H1 (cell line): ENCODE measurements at regions not wholly inside any gene's neighbourhood (a gene's known extent, or its start where the extent isn't known, plus 50 kb on each side); places are given as distances from the start of the nearest gene placed in this dataset.

Experiments used
- CTCF ChIA-PET: fragments of 300-600 bp; sonication (Branson Sonifier 250); formaldehyde crosslinking; loops from one replicate; lab custom pipeline; 2021; ENCODE audit not compliant: partially characterized antibody; lab: Charles Lee
- POLR2A ChIA-PET: fragments of 300-600 bp; sonication (Branson Sonifier 250); formaldehyde crosslinking; loops from one replicate; lab custom pipeline; 2021; ENCODE audit warnings: inconsistent platforms; ENCODE audit not compliant: partially characterized antibody; lab: Charles Lee
- DNase-seq, 2 experiments: peaks; one replicate each; pipeline versions ENCODE4 v3.0.0 to v3.0.0-alpha.2; 2010 to 2022; ENCODE audit warnings: low spot score in 2 of 2, low read depth in 1 of 2, mixed read lengths in 1 of 2
- FAIRE-seq: peaks from 2 replicates; lab custom pipeline; 2011; peaks lifted over from hg19 to GRCh38; lab: Jason Lieb, UNC
- H2AFZ ChIP-seq: 2 replicates; pipeline ENCODE4 v1.8.1; 2012; ENCODE audit warnings: low read length, inconsistent platforms
- H2AK5ac ChIP-seq: 2 replicates; pipeline ENCODE4 v1.6.1; 2013; ENCODE audit warnings: low read depth, low read length
- H2BK120ac ChIP-seq: replicated peaks from 2 replicates; pipeline ENCODE3; 2013; ENCODE audit warnings: low read depth, low read length, inconsistent platforms
- H2BK12ac ChIP-seq: 2 replicates; pipeline ENCODE4 v1.6.1; 2013; ENCODE audit warnings: low read depth, low read length
- H2BK15ac ChIP-seq: 2 replicates; pipeline ENCODE4 v1.6.1; 2013; ENCODE audit warnings: low read length
- H2BK20ac ChIP-seq: 2 replicates; pipeline ENCODE4 v1.6.1; 2013; ENCODE audit warnings: low read length
- H2BK5ac ChIP-seq: 2 replicates; pipeline ENCODE4 v1.6.1; 2013; ENCODE audit warnings: low read depth, low read length
- H3K14ac ChIP-seq: 2 replicates; pipeline ENCODE4 v1.6.1; 2013; ENCODE audit warnings: inconsistent platforms; ENCODE audit not compliant: insufficient read length
- H3K18ac ChIP-seq: 2 replicates; pipeline ENCODE4 v1.6.1; 2013; ENCODE audit warnings: low read length; ENCODE audit errors: extremely low read depth
- H3K23ac ChIP-seq: 2 replicates; pipeline ENCODE4 v1.6.1; 2013; ENCODE audit warnings: inconsistent platforms; ENCODE audit not compliant: insufficient read length
- H3K23me2 ChIP-seq: 2 replicates; pipeline ENCODE4 v1.6.1; 2013; ENCODE audit warnings: low read depth, low read length
- H3K27ac ChIP-seq: 2 replicates; pipeline ENCODE4 v1.6.1; 2011; ENCODE audit warnings: low read depth, low read length, inconsistent platforms
- H3K27me3 ChIP-seq, 4 experiments: replicated peaks in 1 of 4; 1 replicate in 1 of 4; 2 replicates in 3 of 4; pipeline versions ENCODE4 v1.6.1 to v1.8.1; 2011 to 2013; ENCODE audit warnings: low read length in 3 of 4, mild to moderate bottlenecking in 3 of 4, inconsistent platforms in 2 of 4, mixed read lengths in 2 of 4, moderate library complexity in 1 of 4; ENCODE audit not compliant: control insufficient read depth in 3 of 4, insufficient read depth in 3 of 4; ENCODE audit errors: extremely low read depth in 1 of 4
- H3K36me3 ChIP-seq, 4 experiments: 2 replicates each; pipeline versions ENCODE4 v1.6.1 to v1.8.1; 2011 to 2013; ENCODE audit warnings: mild to moderate bottlenecking in 4 of 4, low read length in 3 of 4, moderate library complexity in 2 of 4, control low read depth in 1 of 4, inconsistent platforms in 1 of 4; ENCODE audit not compliant: insufficient read depth in 4 of 4, control insufficient read depth in 2 of 4
- H3K4ac ChIP-seq: replicated peaks from 2 replicates; pipeline ENCODE3; 2013; ENCODE audit warnings: low read length, low read depth, mixed read lengths, inconsistent platforms; ENCODE audit not compliant: insufficient read length
- H3K4me1 ChIP-seq, 4 experiments: replicated peaks in 1 of 4; 1 replicate in 1 of 4; 2 replicates in 3 of 4; pipeline versions ENCODE4 v1.6.1 to v1.8.1; 2011 to 2013; ENCODE audit warnings: low read length in 3 of 4, inconsistent platforms in 2 of 4, mixed read lengths in 1 of 4; ENCODE audit not compliant: insufficient read depth in 4 of 4, control insufficient read depth in 3 of 4
- H3K4me2 ChIP-seq, 2 experiments: 2 replicates each; pipeline versions ENCODE4 v1.6.1 to v1.8.1; 2011 to 2013; ENCODE audit warnings: low read depth in 2 of 2, low read length in 2 of 2, control low read depth in 1 of 2, inconsistent platforms in 1 of 2, mild to moderate bottlenecking in 1 of 2; ENCODE audit not compliant: insufficient read depth in 1 of 2
- H3K4me3 ChIP-seq, 4 experiments: fragments of 200-600, 300-600 bp in 1 of 4; sonication (generic), shearing (Covaris generic), sonication (Bioruptor Twin) in 1 of 4; 2 replicates each; pipeline versions ENCODE4 v1.5.1 to v1.8.1; 2011 to 2016; ENCODE audit warnings: low read length in 4 of 4, low read depth in 3 of 4, control low read depth in 2 of 4, inconsistent platforms in 2 of 4, mild to moderate bottlenecking in 2 of 4, mixed read lengths in 1 of 4, moderate library complexity in 1 of 4; ENCODE audit not compliant: insufficient read depth in 2 of 4; ENCODE audit errors: extremely low read depth in 1 of 4
- H3K56ac ChIP-seq: replicated peaks from 2 replicates; pipeline ENCODE3; 2013; ENCODE audit warnings: low read depth, mild to moderate bottlenecking, mixed read lengths, low read length, inconsistent platforms; ENCODE audit not compliant: insufficient read length
- H3K79me1 ChIP-seq: 2 replicates; pipeline ENCODE4 v1.6.1; 2013; ENCODE audit warnings: low read depth, low read length, control low read depth
- H3K79me2 ChIP-seq, 2 experiments: 2 replicates each; pipeline versions ENCODE4 v1.6.1 to v1.8.1; 2012 to 2013; ENCODE audit warnings: low read length in 2 of 2, mild to moderate bottlenecking in 2 of 2, inconsistent platforms in 1 of 2; ENCODE audit not compliant: insufficient read depth in 2 of 2, control insufficient read depth in 1 of 2
- H3K9ac ChIP-seq, 4 experiments: replicated peaks in 1 of 4; 1 replicate in 1 of 4; 2 replicates in 3 of 4; pipeline versions ENCODE4 v1.6.1 to v1.8.1; 2011 to 2013; ENCODE audit warnings: low read depth in 3 of 4, low read length in 3 of 4, control low read depth in 2 of 4, mild to moderate bottlenecking in 2 of 4, moderate library complexity in 2 of 4, inconsistent platforms in 1 of 4; ENCODE audit errors: extremely low read depth in 1 of 4
- H3K9me3 ChIP-seq, 2 experiments: 2 replicates each; pipeline versions ENCODE4 v1.6.1 to v1.8.1; 2012 to 2013; ENCODE audit warnings: mild to moderate bottlenecking in 2 of 2, moderate library complexity in 2 of 2, control low read depth in 1 of 2, inconsistent platforms in 1 of 2, low read depth in 1 of 2, low read length in 1 of 2, mixed read lengths in 1 of 2; ENCODE audit not compliant: insufficient read depth in 2 of 2
- H4K20me1 ChIP-seq, 2 experiments: replicated peaks in 1 of 2; 2 replicates each; pipeline versions ENCODE3 to v1.8.1; 2011 to 2013; ENCODE audit warnings: inconsistent platforms in 2 of 2, low read length in 2 of 2, mild to moderate bottlenecking in 1 of 2; ENCODE audit not compliant: insufficient read depth in 2 of 2, control insufficient read depth in 1 of 2
- H4K5ac ChIP-seq: 2 replicates; pipeline ENCODE4 v1.6.1; 2013; ENCODE audit warnings: low read length, low read depth, mixed read lengths, inconsistent platforms; ENCODE audit not compliant: insufficient read length
- H4K8ac ChIP-seq: 2 replicates; pipeline ENCODE4 v1.8.0; 2013; ENCODE audit warnings: mild to moderate bottlenecking, moderate library complexity, low read length, inconsistent platforms; ENCODE audit not compliant: insufficient read depth; ENCODE audit errors: extremely low read depth
- H4K91ac ChIP-seq: replicated peaks from 2 replicates; pipeline ENCODE3; 2013; ENCODE audit warnings: low read length, mixed read lengths, inconsistent platforms; ENCODE audit not compliant: insufficient read length
- JUND ChIP-seq: IDR thresholded peaks from 2 replicates; pipeline ENCODE4 v1.6.1; 2011; ENCODE audit warnings: mild to moderate bottlenecking, improper control_type of control experiment, low read length
- NANOG ChIP-seq: IDR thresholded peaks from 2 replicates; pipeline ENCODE4 v1.6.1; 2011; ENCODE audit warnings: low read length, low read depth, mild to moderate bottlenecking, inconsistent platforms; ENCODE audit not compliant: insufficient read depth, poor library complexity, severe bottlenecking
- WGBS, 2 experiments: shearing (Covaris generic) in 1 of 2; methylation state at CpG; one replicate each; pipeline versions ENCODE4 v1.1.6 to v1.1.7; 2013 to 2015; ENCODE audit warnings: low lambda C conversion rate in 2 of 2, mixed read lengths in 2 of 2, inconsistent platforms in 1 of 2, low coverage in 1 of 2, missing lambda C conversion rate in 1 of 2; ENCODE audit not compliant: insufficient replicate concordance in 2 of 2, insufficient coverage in 1 of 2, insufficient read length in 1 of 2; ENCODE audit errors: extremely low coverage in 1 of 2, missing lambda C conversion rate in 1 of 2; 5-methylcytosine and 5-hydroxymethylcytosine counted together
- TF ChIP-seq, protein P1 (sequence below): IDR thresholded peaks from 2 replicates; pipeline ENCODE4 v1.6.1; 2011; ENCODE audit warnings: low read depth, mild to moderate bottlenecking, low read length; ENCODE audit not compliant: insufficient read depth

DNA sequence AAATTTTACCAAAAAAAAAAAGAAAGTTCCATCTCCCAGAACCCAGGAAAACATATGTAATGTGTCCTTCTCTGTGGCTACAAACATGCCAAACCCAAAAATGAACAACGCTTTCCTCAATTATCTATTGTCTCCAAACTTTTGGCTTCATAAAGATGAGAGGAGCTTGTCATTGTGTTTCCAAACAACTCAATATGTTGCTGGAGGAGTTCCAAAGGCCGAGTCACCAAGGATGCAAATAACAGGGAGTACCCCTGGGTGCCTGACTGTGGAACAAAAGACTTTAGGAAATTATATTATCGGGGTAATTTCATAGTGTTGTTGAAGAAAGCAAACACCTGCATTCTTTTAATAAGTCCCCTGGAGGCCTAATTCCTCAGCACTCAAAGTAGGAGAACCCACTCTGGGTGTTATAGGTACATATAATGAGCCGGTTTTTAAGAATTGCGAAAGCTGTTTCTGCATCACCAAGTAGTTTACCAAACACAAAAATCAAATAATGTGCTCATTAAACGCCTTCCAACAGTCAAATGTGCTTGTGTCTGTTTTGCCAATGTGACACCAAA, 206.3 kb upstream of the PRICKLE2 start:
- H3K27me3 ChIP-seq = no peaks in the 10 kb centered on the region
- H3K79me1 ChIP-seq = no peaks in the 10 kb centered on the region
- ChIA-PET POLR2A (interaction anchor here (1.2 kb wide), 1 partner anchor 15 kb away, joined by 3 read pairs; no protein-coding TSS in a partner anchor), CTCF (interaction anchor here (1.0 to 2.7 kb wide), 4 partner anchors 11 to 187 kb away, joined by 3 to 10 read pairs (median 4); no protein-coding TSS in a partner anchor)
- no peak overlapping the region for H4K8ac ChIP-seq
- DNase-seq = no peak
- FAIRE-seq = no peak
- no peak overlapping the region for H3K14ac ChIP-seq
- no peak overlapping the region for H2BK120ac ChIP-seq
- TF ChIP-seq NANOG (no peak), JUND (no peak)
- TF ChIP-seq, protein P1, sequence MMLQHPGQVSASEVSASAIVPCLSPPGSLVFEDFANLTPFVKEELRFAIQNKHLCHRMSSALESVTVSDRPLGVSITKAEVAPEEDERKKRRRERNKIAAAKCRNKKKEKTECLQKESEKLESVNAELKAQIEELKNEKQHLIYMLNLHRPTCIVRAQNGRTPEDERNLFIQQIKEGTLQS = no peak
- H2BK15ac ChIP-seq = no peak overlapping the region
- no peak overlapping the region for H2BK20ac ChIP-seq
- no peak overlapping the region for H3K9ac ChIP-seq
- H3K79me2 ChIP-seq = no peaks in the 10 kb centered on the region
- no peak overlapping the region for H3K4ac ChIP-seq
- no peak overlapping the region for H4K91ac ChIP-seq
- H3K36me3 ChIP-seq = no peaks in the 10 kb centered on the region
- H3K27ac ChIP-seq = no peak overlapping the region
- no peak overlapping the region for H3K18ac ChIP-seq
- no peak overlapping the region for H3K4me3 ChIP-seq
- no peak overlapping the region for H3K56ac ChIP-seq
- no peak overlapping the region for H2BK5ac ChIP-seq
- H2BK12ac ChIP-seq = no peak overlapping the region
- no peak overlapping the region for H3K4me2 ChIP-seq
- H3K23me2 ChIP-seq = no peaks in the 10 kb centered on the region
- no peak overlapping the region for H2AFZ ChIP-seq
- 74% methylated on average over 6 of the region's 6 CpGs; no CpG with 5 or more reads in 1 of the 2 experiments for WGBS, 2 experiments
- peaks cover 7 to 9% of the 10 kb centered on the region in 2 experiments; a peak in 3 of 4 replicates for H3K9me3 ChIP-seq
- H4K5ac ChIP-seq = no peak overlapping the region
- H4K20me1 ChIP-seq = no peaks in the 10 kb centered on the region
- no peak overlapping the region for H3K23ac ChIP-seq
- 0 out of 7 replicates have a peak, but pooled peaks cover 0 to 3% (median 0%) of the 10 kb centered on the region in 4 experiments for H3K4me1 ChIP-seq
- H2AK5ac ChIP-seq = no peak overlapping the region
